ENCODE measurements at regions not wholly inside any gene's neighbourhood (a gene's known extent, or its start where the extent isn't known, plus 50 kb on each side); places are given as distances from the start of the nearest gene placed in this dataset.

- TF ChIP-seq CTCF (IDR thresholded peaks at IDR 0.05; ENCODE audit: low read length) (no peak), EZH2 (IDR thresholded peaks at IDR 0.05; ENCODE audit: borderline replicate concordance, low read length) (no peak)
Observed at GRCh38 chr1:199510314-199510713, 517.2 kb upstream of the NR5A2 start.

All from OCI-LY1 (cell line).